IMR-90 (cell line): ENCODE measurements at regions not wholly inside any gene's neighbourhood (a gene's known extent, or its start where the extent isn't known, plus 50 kb on each side); places are given as distances from the start of the nearest gene placed in this dataset.

ENCODE experiments used
- ATAC-seq: fragments of 200-7000 bp; cut with Tn5 transposase; 2 replicates; pipeline ENCODE4 v1.9.1; 2020; ENCODE audit warnings: low read depth, mild to moderate bottlenecking, moderate library complexity
- BruUV-seq: library from RNA; stranded (reverse); fragments of 400-500 nt; replicated peaks from 2 replicates; lab custom pipeline; 2021; lab: Mats Ljungman, UMichigan
- CTCF ChIA-PET: fragments of 300-600 bp; formaldehyde crosslinking; extraction: SDS; loops from one replicate; lab custom pipeline; 2021; ENCODE audit warnings: antibody characterized with exemption; lab: Yijun Ruan, JAX
- POLR2A ChIA-PET: fragments of 300-600 bp; sonication (Branson Sonifier 250); formaldehyde crosslinking; loops from one replicate; lab custom pipeline; 2022; ENCODE audit warnings: antibody characterized with exemption; ENCODE audit not compliant: unreplicated experiment; lab: Charles Lee
- DNase-seq: peaks from one replicate; pipeline ENCODE4 v3.0.0; 2013
- H2AFZ ChIP-seq: replicated peaks from 2 replicates; pipeline ENCODE3; 2013; ENCODE audit warnings: low read length, mild to moderate bottlenecking; ENCODE audit not compliant: poor library complexity
- H2AK5ac ChIP-seq: 2 replicates; pipeline ENCODE4 v1.6.1; 2013; ENCODE audit warnings: low read depth, low read length, inconsistent platforms
- H2AK9ac ChIP-seq: replicated peaks from 2 replicates; pipeline ENCODE3; 2013; ENCODE audit warnings: mild to moderate bottlenecking, low read depth, low read length, moderate library complexity; ENCODE audit not compliant: poor library complexity
- H2BK120ac ChIP-seq: 2 replicates; pipeline ENCODE4 v1.6.1; 2013; ENCODE audit warnings: low read depth, low read length, inconsistent platforms
- H2BK15ac ChIP-seq: 3 replicates; pipeline ENCODE4 v1.6.1; 2013; ENCODE audit warnings: low read depth, low read length, inconsistent platforms
- H2BK20ac ChIP-seq: 2 replicates; pipeline ENCODE4 v1.6.1; 2013; ENCODE audit warnings: low read depth, mild to moderate bottlenecking, inconsistent platforms, low read length, moderate library complexity
- H2BK5ac ChIP-seq: 2 replicates; pipeline ENCODE4 v1.6.1; 2013; ENCODE audit warnings: mild to moderate bottlenecking, low read depth, low read length, inconsistent platforms; ENCODE audit not compliant: poor library complexity, severe bottlenecking
- H3K14ac ChIP-seq: replicated peaks from 2 replicates; pipeline ENCODE4 v1.6.1; 2013; ENCODE audit warnings: low read depth, low read length, inconsistent platforms
- H3K18ac ChIP-seq: 2 replicates; pipeline ENCODE4 v1.6.1; 2013; ENCODE audit warnings: low read depth, low read length, control low read depth
- H3K23ac ChIP-seq: 2 replicates; pipeline ENCODE4 v1.6.1; 2013; ENCODE audit warnings: low read depth, low read length, inconsistent platforms
- H3K27ac ChIP-seq: 2 replicates; pipeline ENCODE4 v1.5.1; 2013; ENCODE audit warnings: mild to moderate bottlenecking, control low read depth, low read length; ENCODE audit not compliant: insufficient read depth
- H3K27me3 ChIP-seq: 2 replicates; pipeline ENCODE4 v1.6.1; 2013; ENCODE audit warnings: low read length; ENCODE audit not compliant: control insufficient read depth, insufficient read depth
- H3K36me3 ChIP-seq: 2 replicates; pipeline ENCODE4 v1.6.1; 2013; ENCODE audit warnings: low read length, mixed read lengths; ENCODE audit not compliant: control insufficient read depth, insufficient read depth
- H3K4ac ChIP-seq: 2 replicates; pipeline ENCODE4 v1.6.1; 2013; ENCODE audit warnings: low read depth, low read length, inconsistent platforms
- H3K4me1 ChIP-seq: 2 replicates; pipeline ENCODE4 v1.6.1; 2013; ENCODE audit warnings: low read length, mixed read lengths; ENCODE audit not compliant: control insufficient read depth, insufficient read depth
- H3K4me2 ChIP-seq: 2 replicates; pipeline ENCODE4 v1.6.1; 2013; ENCODE audit warnings: low read depth, mild to moderate bottlenecking, control low read depth, low read length, moderate library complexity
- H3K4me3 ChIP-seq: 2 replicates; pipeline ENCODE4 v1.5.1; 2013; ENCODE audit warnings: low read depth, mild to moderate bottlenecking, control low read depth, low read length, moderate library complexity; ENCODE audit not compliant: insufficient read depth
- H3K56ac ChIP-seq: 2 replicates; pipeline ENCODE4 v1.6.1; 2013; ENCODE audit warnings: low read length, inconsistent platforms; ENCODE audit not compliant: insufficient read depth; ENCODE audit errors: extremely low read depth
- H3K79me1 ChIP-seq, 2 experiments: 2 replicates each; pipeline ENCODE4 v1.6.1; 2013; ENCODE audit warnings: low read length in 2 of 2, inconsistent platforms in 1 of 2, low read depth in 1 of 2
- H3K9ac ChIP-seq: 2 replicates; pipeline ENCODE4 v1.6.1; 2013; ENCODE audit warnings: low read depth, low read length, control low read depth
- H3K9me1 ChIP-seq: 2 replicates; pipeline ENCODE4 v1.6.1; 2013; ENCODE audit warnings: low read length, inconsistent platforms; ENCODE audit not compliant: insufficient read depth
- H3K9me3 ChIP-seq: 2 replicates; pipeline ENCODE4 v1.6.1; 2013; ENCODE audit warnings: low read length; ENCODE audit not compliant: control insufficient read depth, insufficient read depth
- H4K20me1 ChIP-seq: 2 replicates; pipeline ENCODE4 v1.6.1; 2013; ENCODE audit warnings: low read length, inconsistent platforms; ENCODE audit not compliant: insufficient read depth
- H4K5ac ChIP-seq: 2 replicates; pipeline ENCODE4 v1.6.1; 2013; ENCODE audit warnings: mild to moderate bottlenecking, low read depth, low read length, control low read depth
- H4K8ac ChIP-seq, 2 experiments: 2 replicates each; pipeline ENCODE4 v1.6.1; 2013; ENCODE audit warnings: low read depth in 2 of 2, low read length in 2 of 2, control low read depth in 1 of 2, inconsistent platforms in 1 of 2
- H4K91ac ChIP-seq: 2 replicates; pipeline ENCODE4 v1.6.1; 2013; ENCODE audit warnings: low read depth, low read length, inconsistent platforms; ENCODE audit not compliant: insufficient read depth
- CEBPB ChIP-seq: IDR thresholded peaks from 2 replicates; pipeline ENCODE4 v1.6.1; 2012; ENCODE audit warnings: low read depth, low read length, improper control_type of control experiment
- CTCF ChIP-seq: conservative IDR thresholded peaks from 2 replicates; pipeline ENCODE4 v1.5.1; 2012; ENCODE audit warnings: mild to moderate bottlenecking, low read depth, low read length, improper control_type of control experiment
- MAFK ChIP-seq: IDR thresholded peaks from 2 replicates; pipeline ENCODE4 v1.6.1; 2012; ENCODE audit warnings: low read depth, low read length, improper control_type of control experiment
- MAZ ChIP-seq: IDR thresholded peaks from 2 replicates; pipeline ENCODE4 v1.6.1; 2012; ENCODE audit warnings: low read depth, mild to moderate bottlenecking, low read length, improper control_type of control experiment, moderate library complexity, borderline replicate concordance
- NFE2L2 ChIP-seq: fragments of 150-350 bp; IDR thresholded peaks from 2 replicates; pipeline ENCODE4 v1.6.1; 2016; ENCODE audit warnings: low read depth, mild to moderate bottlenecking, low read length
- RCOR1 ChIP-seq: IDR thresholded peaks from 2 replicates; pipeline ENCODE4 v1.6.1; 2012; ENCODE audit warnings: mild to moderate bottlenecking, low read length, improper control_type of control experiment; ENCODE audit not compliant: insufficient replicate concordance
- SMC3 ChIP-seq: fragments of 150-350 bp; IDR thresholded peaks from 2 replicates; pipeline ENCODE4 v1.6.1; 2016; ENCODE audit warnings: low read depth, mild to moderate bottlenecking, antibody characterized with exemption, low read length, moderate library complexity
- USF2 ChIP-seq: fragments of 150-350 bp; IDR thresholded peaks from 2 replicates; pipeline ENCODE4 v1.6.1; 2017; ENCODE audit warnings: mild to moderate bottlenecking, antibody characterized with exemption, low read length, low read depth
- WGBS, 2 experiments: methylation state at CpG; one replicate each; pipeline versions ENCODE4 v1.1.5 to v1.1.7; 2013; ENCODE audit warnings: missing lambda C conversion rate in 2 of 2; ENCODE audit not compliant: insufficient read length in 1 of 2; ENCODE audit errors: extremely low coverage in 2 of 2; 5-methylcytosine and 5-hydroxymethylcytosine counted together
- dilution Hi-C: fragments of 300-500 bp; cut with HindIII; formaldehyde crosslinking; loops from one replicate; pipeline ENCODE4 v1.14.3; 2018; ENCODE audit warnings: low sequenced_read_pairs; ENCODE audit not compliant: unreplicated experiment
- in situ Hi-C: fragments of 300-500 bp; cut with MboI; formaldehyde crosslinking; loops from 3 replicates; pipeline ENCODE4 v1.14.3; 2019; ENCODE audit warnings: low sequenced_read_pairs, inconsistent platforms, mixed read lengths
- intact Hi-C: fragments of 100-400 bp; cut with micrococcal nuclease; formaldehyde crosslinking; loops from 2 replicates; pipeline ENCODE4 v1.10.0; 2022

DNA sequence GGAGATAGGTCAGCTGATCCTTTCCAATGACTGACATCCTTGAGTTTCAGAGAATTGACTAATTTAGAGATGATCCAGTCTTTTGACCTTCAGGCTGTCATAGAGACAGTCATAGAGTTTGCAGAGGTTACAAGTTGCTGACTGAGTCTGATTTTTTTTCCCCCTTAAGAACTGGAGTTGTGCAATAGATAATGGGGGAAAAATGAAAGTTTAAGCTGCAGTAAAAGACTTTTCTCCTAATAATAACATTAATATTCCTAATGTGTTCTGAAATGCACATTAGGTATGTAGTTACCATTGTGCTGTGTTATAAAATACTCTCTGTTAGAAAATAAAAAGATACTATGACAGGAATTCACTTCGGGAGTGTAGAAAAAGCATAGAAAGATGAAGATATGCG lies 876.9 kb upstream of the RAG2 start:
- Histone ChIP-seq H3K4ac (no peak overlapping the region), H3K27me3 (no peaks in the 10 kb centered on the region), H4K5ac (no peak overlapping the region), H3K4me3 (no peak overlapping the region), H2BK120ac (no peak overlapping the region), H2AFZ (no peak overlapping the region), H4K8ac (no peak overlapping the region), H3K4me2 (peak overlapping the region; percentile 45), H2BK20ac (0 out of 2 replicates have a peak overlapping the region, but pooled peaks have one; percentile 34), H2BK15ac (no peak overlapping the region), H2BK5ac (no peak overlapping the region), H3K4me1 (no peaks in the 10 kb centered on the region), H3K9me3 (no peaks in the 10 kb centered on the region), H3K27ac (no peak overlapping the region), H3K18ac (no peak overlapping the region), H3K23ac (no peak overlapping the region), H2AK5ac (no peak overlapping the region), H3K56ac (no peak overlapping the region), H3K9me1 (no peaks in the 10 kb centered on the region), H3K9ac (no peak overlapping the region), H4K20me1 (no peaks in the 10 kb centered on the region), H3K79me1 (no peaks in the 10 kb centered on the region), H3K14ac (no peak overlapping the region), H3K36me3 (no peaks in the 10 kb centered on the region), H4K91ac (no peak overlapping the region), H2AK9ac (no peak overlapping the region)
- in situ Hi-C loops, result no loop called here
- no peak for TF ChIP-seq CTCF
- no peak for TF ChIP-seq MAFK
- TF ChIP-seq NFE2L2, result no peak
- TF ChIP-seq USF2, result no peak
- TF ChIP-seq RCOR1, result no peak
- peak; percentile 80 for TF ChIP-seq CEBPB
- no peak for TF ChIP-seq SMC3
- TF ChIP-seq MAZ, result no peak
- CTCF ChIA-PET, result no interaction called here
- peak; percentile 14; the same call in 1 of the 2 replicates for ATAC-seq
- DNase-seq, result no peak
- dilution Hi-C loops, result no loop called here
- intact Hi-C loops, result no loop called here
- no CpG with 5 or more reads among the region's 2 CpGs for WGBS, 2 experiments
- no TSS peak for BruUV-seq
- POLR2A ChIA-PET, result no interaction called here
